ENCODE measurements at regions not wholly inside any gene's neighbourhood (a gene's known extent, or its start where the extent isn't known, plus 50 kb on each side); places are given as distances from the start of the nearest gene placed in this dataset.

GRCh38 chr21:27224169-27224568 lies 257.3 kb upstream of the ADAMTS5 start:
- no peak for DNase-seq (ENCODE audit: extremely low spot score)
- POLR2A ChIA-PET = no interaction called here
- no peak for TF ChIP-seq HDGF (IDR thresholded peaks at IDR 0.05; ENCODE audit: borderline replicate concordance)
- TF ChIP-seq SP1 (IDR thresholded peaks at IDR 0.05) = no peak
- no peak for TF ChIP-seq CTBP1 (IDR thresholded peaks at IDR 0.05; ENCODE audit: borderline replicate concordance)
- no peak for TF ChIP-seq ELF4 (IDR thresholded peaks at IDR 0.05)
- TF ChIP-seq NFRKB (IDR thresholded peaks at IDR 0.05) = no peak
- CTCF ChIA-PET = no interaction called here

GRCh38 chr21:27221077-27221476 lies 254.2 kb upstream of the ADAMTS5 start:
- CTCF ChIA-PET = no interaction called here
- no peak for DNase-seq (ENCODE audit: extremely low spot score)
- TF ChIP-seq SUZ12 (IDR thresholded peaks at IDR 0.05) (no peak), PKNOX1 (IDR thresholded peaks at IDR 0.05) (no peak), L3MBTL2 (conservative IDR thresholded peaks at IDR 0.05) (no peak), SP1 (IDR thresholded peaks at IDR 0.05) (no peak), BHLHE40 (IDR thresholded peaks at IDR 0.05; ENCODE audit: borderline replicate concordance) (no peak), LEF1 (IDR thresholded peaks at IDR 0.05; ENCODE audit: borderline replicate concordance) (no peak), HDGF (IDR thresholded peaks at IDR 0.05; ENCODE audit: borderline replicate concordance) (no peak), ARNT (IDR thresholded peaks at IDR 0.05) (no peak), ZNF384 (IDR thresholded peaks at IDR 0.05) (no peak), TARDBP (IDR thresholded peaks at IDR 0.05) (no peak), NFRKB (IDR thresholded peaks at IDR 0.05) (no peak), FOXA1 (IDR thresholded peaks at IDR 0.05) (no peak), ELF4 (IDR thresholded peaks at IDR 0.05) (no peak), FOXM1 (IDR thresholded peaks at IDR 0.05; ENCODE audit: borderline replicate concordance) (no peak), CTBP1 (IDR thresholded peaks at IDR 0.05; ENCODE audit: borderline replicate concordance) (no peak), FOXK2 (IDR thresholded peaks at IDR 0.05) (no peak)
- POLR2A ChIA-PET = no interaction called here

GRCh38 chr21:27220416-27220815 lies 253.5 kb upstream of the ADAMTS5 start:
- POLR2A ChIA-PET = no interaction called here
- TF ChIP-seq ZNF384 (IDR thresholded peaks at IDR 0.05) (no peak), FOXM1 (IDR thresholded peaks at IDR 0.05; ENCODE audit: borderline replicate concordance) (no peak), ELF4 (IDR thresholded peaks at IDR 0.05) (no peak), SP1 (IDR thresholded peaks at IDR 0.05) (no peak), ARNT (IDR thresholded peaks at IDR 0.05) (no peak), CTBP1 (IDR thresholded peaks at IDR 0.05; ENCODE audit: borderline replicate concordance) (no peak)
- CTCF ChIA-PET = interaction anchor here (0.6 kb wide), 1 partner anchor 484 kb away, joined by 3 read pairs; no protein-coding TSS in a partner anchor
- DNase-seq (ENCODE audit: extremely low spot score) = no peak

GRCh38 chr21:27219068-27219467 lies 252.2 kb upstream of the ADAMTS5 start:
- CTCF ChIA-PET = no interaction called here

GRCh38 chr21:27213303-27213702 lies 246.4 kb upstream of the ADAMTS5 start:
- TF ChIP-seq PKNOX1 (IDR thresholded peaks at IDR 0.05) (no peak), ARNT (IDR thresholded peaks at IDR 0.05) (no peak), LEF1 (IDR thresholded peaks at IDR 0.05; ENCODE audit: borderline replicate concordance) (no peak), NFRKB (IDR thresholded peaks at IDR 0.05) (no peak), FOXM1 (IDR thresholded peaks at IDR 0.05; ENCODE audit: borderline replicate concordance) (no peak), SUZ12 (IDR thresholded peaks at IDR 0.05) (no peak), FOXA1 (IDR thresholded peaks at IDR 0.05) (no peak), SP1 (IDR thresholded peaks at IDR 0.05) (no peak), CTBP1 (IDR thresholded peaks at IDR 0.05; ENCODE audit: borderline replicate concordance) (no peak), BHLHE40 (IDR thresholded peaks at IDR 0.05; ENCODE audit: borderline replicate concordance) (no peak), ZNF384 (IDR thresholded peaks at IDR 0.05) (no peak)
- ChIA-PET CTCF (interaction anchor here (0.5 to 0.6 kb wide), 3 partner anchors 26 to 327 kb away, joined by 3 to 6 read pairs (median 3); no protein-coding TSS in a partner anchor), POLR2A (no interaction called here)
- no peak for DNase-seq (ENCODE audit: extremely low spot score)

More at GRCh38 chr21:27219068-27219467, 252.2 kb upstream of the ADAMTS5 start:
- POLR2A ChIA-PET = no interaction called here
- no peak for TF ChIP-seq TARDBP (IDR thresholded peaks at IDR 0.05)
- TF ChIP-seq LEF1 (IDR thresholded peaks at IDR 0.05; ENCODE audit: borderline replicate concordance) = no peak
- TF ChIP-seq ELF4 (IDR thresholded peaks at IDR 0.05) = no peak
- TF ChIP-seq FOXA1 (IDR thresholded peaks at IDR 0.05) = no peak
- no peak for TF ChIP-seq NFRKB (IDR thresholded peaks at IDR 0.05)
- no peak for TF ChIP-seq ZNF384 (IDR thresholded peaks at IDR 0.05)
- TF ChIP-seq FOXK2 (IDR thresholded peaks at IDR 0.05) = no peak
- TF ChIP-seq SUZ12 (IDR thresholded peaks at IDR 0.05) = no peak
- DNase-seq (ENCODE audit: extremely low spot score) = no peak

GRCh38 chr21:27212441-27212840 lies 245.6 kb upstream of the ADAMTS5 start:
- no peak for DNase-seq (ENCODE audit: extremely low spot score)
- no peak for TF ChIP-seq FOXM1 (IDR thresholded peaks at IDR 0.05; ENCODE audit: borderline replicate concordance)
- TF ChIP-seq ARNT (IDR thresholded peaks at IDR 0.05) = no peak
- TF ChIP-seq FOXK2 (IDR thresholded peaks at IDR 0.05) = no peak
- TF ChIP-seq TARDBP (IDR thresholded peaks at IDR 0.05) = no peak
- no peak for TF ChIP-seq BHLHE40 (IDR thresholded peaks at IDR 0.05; ENCODE audit: borderline replicate concordance)
- TF ChIP-seq L3MBTL2 (conservative IDR thresholded peaks at IDR 0.05) = no peak
- TF ChIP-seq ZNF384 (IDR thresholded peaks at IDR 0.05) = no peak
- ChIA-PET CTCF (no interaction called here), POLR2A (no interaction called here)

- no peak for DNase-seq (ENCODE audit: extremely low spot score)
- TF ChIP-seq SP1 (IDR thresholded peaks at IDR 0.05) = no peak
- no peak for TF ChIP-seq FOXK2 (IDR thresholded peaks at IDR 0.05)
- no peak for TF ChIP-seq L3MBTL2 (conservative IDR thresholded peaks at IDR 0.05)
- no peak for TF ChIP-seq ZNF384 (IDR thresholded peaks at IDR 0.05)
- no peak for TF ChIP-seq HDGF (IDR thresholded peaks at IDR 0.05; ENCODE audit: borderline replicate concordance)
- CTCF ChIA-PET = no interaction called here
- POLR2A ChIA-PET = no interaction called here
These were observed 242.7 kb upstream of the ADAMTS5 start for GRCh38 chr21:27209546-27209945.

All from HEK293T (cell line).